GDM1 (cell line): ENCODE measurements at regions not wholly inside any gene's neighbourhood (a gene's known extent, or its start where the extent isn't known, plus 50 kb on each side); places are given as distances from the start of the nearest gene placed in this dataset.

Experiments
- DNase-seq: peaks from one replicate; lab custom pipeline; 2025; lab: John Stamatoyannopoulos, UW

- no peak for DNase-seq
Observed at GRCh38 chr19:31804668-31805067, 455.4 kb upstream of the TSHZ3 start.

GRCh38 chr19:31810536-31811109 is 461.4 kb upstream of the TSHZ3 start:
- no peak for DNase-seq

- DNase-seq: no peak
Observed at GRCh38 chr19:31817971-31818797, 468.9 kb upstream of the TSHZ3 start.

- DNase-seq: no peak
Observed at GRCh38 chr19:31818798-31819105, 469.5 kb upstream of the TSHZ3 start.

GRCh38 chr19:31819837-31820236 is 470.6 kb upstream of the TSHZ3 start:
- DNase-seq: no peak

- DNase-seq: no peak
Observed at GRCh38 chr19:31821346-31821745, 472.1 kb upstream of the TSHZ3 start.

GRCh38 chr19:31825134-31826094 is 476.2 kb upstream of the TSHZ3 start:
- no peak for DNase-seq

- no peak for DNase-seq
Observed at GRCh38 chr19:31826325-31826724, 477.1 kb upstream of the TSHZ3 start.

GRCh38 chr19:31831421-31832175 is 482.4 kb upstream of the TSHZ3 start:
- no peak for DNase-seq

GRCh38 chr19:31832176-31832548 is 482.9 kb upstream of the TSHZ3 start:
- DNase-seq: no peak

- no peak for DNase-seq
Observed at GRCh38 chr19:31834070-31834469, 484.8 kb upstream of the TSHZ3 start.

GRCh38 chr19:31838163-31838815 is 489.1 kb upstream of the TSHZ3 start:
- DNase-seq: no peak

- DNase-seq: no peak
Observed at GRCh38 chr19:31840371-31840770, 491.1 kb upstream of the TSHZ3 start.

- no peak for DNase-seq
Observed at GRCh38 chr19:31841755-31842154, 492.5 kb upstream of the TSHZ3 start.

- DNase-seq: no peak
Observed at GRCh38 chr19:31863122-31863521, 482.3 kb upstream of the ZNF507 start.

- DNase-seq: no peak
Observed at GRCh38 chr19:31874313-31874712, 471.1 kb upstream of the ZNF507 start.

- no peak for DNase-seq
Observed at GRCh38 chr19:31875591-31875990, 469.8 kb upstream of the ZNF507 start.

GRCh38 chr19:31880283-31880682 is 465.1 kb upstream of the ZNF507 start:
- no peak for DNase-seq

GRCh38 chr19:31881988-31882387 is 463.4 kb upstream of the ZNF507 start:
- DNase-seq: no peak

GRCh38 chr19:31882709-31883108 is 462.7 kb upstream of the ZNF507 start:
- DNase-seq: no peak

- no peak for DNase-seq
Observed at GRCh38 chr19:31883296-31883990, 462.0 kb upstream of the ZNF507 start.
